NCI-H1105 (cell line): ENCODE measurements at regions not wholly inside any gene's neighbourhood (a gene's known extent, or its start where the extent isn't known, plus 50 kb on each side); places are given as distances from the start of the nearest gene placed in this dataset.

ENCODE experiments used
- DNase-seq: peaks from one replicate; lab custom pipeline; 2025; lab: John Stamatoyannopoulos, UW

DNA sequence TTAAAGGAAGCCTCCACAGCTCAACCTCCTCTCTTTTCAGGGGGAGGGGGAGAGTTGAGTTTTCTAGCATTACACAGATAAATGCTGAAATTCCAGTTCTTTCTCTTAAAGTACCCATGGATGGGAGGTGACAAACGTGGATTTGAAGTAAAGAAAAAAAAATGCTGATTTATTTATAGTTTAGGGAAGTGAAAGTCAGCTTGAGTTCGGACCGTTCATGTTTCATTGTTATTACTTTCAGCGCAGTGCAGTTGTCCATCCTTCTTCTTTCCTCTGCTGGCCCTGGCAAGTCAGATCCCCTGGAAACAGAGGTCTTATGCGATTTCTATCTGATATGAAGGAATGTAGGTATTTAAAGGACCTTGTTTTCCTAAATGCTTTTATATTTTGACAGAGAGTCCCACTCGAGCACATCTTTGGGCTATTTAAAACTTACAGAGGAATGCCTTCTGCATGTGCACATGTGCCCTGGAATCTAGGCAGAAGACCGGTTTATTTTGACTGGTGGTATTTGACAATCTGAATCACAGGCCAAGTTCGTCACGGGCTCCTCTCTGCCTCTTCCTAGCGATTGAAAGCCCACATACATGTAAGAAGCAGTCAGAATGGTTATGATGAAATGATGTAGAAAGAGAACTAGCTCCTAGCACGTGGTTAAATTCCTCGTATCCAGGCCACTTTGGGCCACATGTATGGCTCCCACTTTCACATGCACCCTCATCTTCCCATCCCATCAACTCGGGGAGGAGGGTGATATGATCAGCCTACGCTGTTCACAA lies 385.2 kb upstream of the KLF4 start:
- DNase-seq, result no peak

DNA sequence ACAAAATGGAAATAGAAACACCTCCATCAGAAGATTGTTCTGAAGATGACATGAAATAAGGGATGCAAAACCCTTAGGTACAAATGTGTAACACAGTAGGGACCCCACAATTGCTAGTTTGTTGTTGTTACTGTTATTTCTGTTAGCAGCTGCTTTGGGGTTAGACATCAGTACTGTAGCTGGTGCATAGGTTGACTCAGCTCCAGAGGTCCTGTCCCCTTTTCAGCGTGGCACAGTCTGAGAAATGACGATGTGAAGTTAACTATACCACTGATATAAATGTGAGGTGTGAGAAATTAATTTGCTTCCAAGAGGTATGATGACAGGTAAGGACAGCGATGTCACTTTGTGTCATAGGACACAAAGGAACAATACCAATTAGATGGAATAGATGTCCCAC lies 384.6 kb upstream of the KLF4 start:
- no peak for DNase-seq

DNA sequence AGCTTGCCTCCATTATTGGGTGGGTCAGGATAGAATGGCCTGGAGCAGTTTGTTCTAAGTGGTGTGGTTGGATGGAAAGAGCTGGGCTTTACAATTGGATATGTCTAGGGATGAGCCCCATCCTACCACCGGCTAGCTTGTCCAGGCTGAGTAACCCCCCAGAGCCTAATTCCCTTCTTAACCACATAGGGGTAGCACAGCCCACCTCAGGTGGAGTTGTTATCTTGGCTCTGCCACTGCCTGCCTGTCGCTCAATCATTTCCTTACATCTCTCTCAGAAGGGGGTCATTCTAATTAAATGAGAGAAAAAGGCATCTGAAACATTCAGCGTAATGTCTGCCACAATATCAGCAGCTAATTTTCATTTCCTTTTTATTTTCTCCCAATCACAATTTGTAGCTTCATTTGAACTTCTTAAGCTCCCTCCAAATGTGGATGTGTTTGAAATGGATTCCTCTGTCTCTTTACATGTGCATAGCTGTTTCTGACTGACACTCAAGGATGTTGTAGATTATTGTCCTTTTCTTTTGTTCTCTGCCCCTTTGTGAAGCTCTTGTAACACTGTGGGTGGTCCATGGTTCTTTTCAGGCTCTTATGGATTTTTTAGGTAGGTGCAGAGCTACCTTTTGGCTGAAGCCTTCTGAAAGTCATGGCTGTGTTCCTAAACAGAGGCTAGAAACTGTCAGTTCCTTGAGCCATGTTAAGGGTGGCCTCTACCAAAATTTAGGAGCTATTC lies 383.1 kb upstream of the KLF4 start:
- DNase-seq, result no peak

DNA sequence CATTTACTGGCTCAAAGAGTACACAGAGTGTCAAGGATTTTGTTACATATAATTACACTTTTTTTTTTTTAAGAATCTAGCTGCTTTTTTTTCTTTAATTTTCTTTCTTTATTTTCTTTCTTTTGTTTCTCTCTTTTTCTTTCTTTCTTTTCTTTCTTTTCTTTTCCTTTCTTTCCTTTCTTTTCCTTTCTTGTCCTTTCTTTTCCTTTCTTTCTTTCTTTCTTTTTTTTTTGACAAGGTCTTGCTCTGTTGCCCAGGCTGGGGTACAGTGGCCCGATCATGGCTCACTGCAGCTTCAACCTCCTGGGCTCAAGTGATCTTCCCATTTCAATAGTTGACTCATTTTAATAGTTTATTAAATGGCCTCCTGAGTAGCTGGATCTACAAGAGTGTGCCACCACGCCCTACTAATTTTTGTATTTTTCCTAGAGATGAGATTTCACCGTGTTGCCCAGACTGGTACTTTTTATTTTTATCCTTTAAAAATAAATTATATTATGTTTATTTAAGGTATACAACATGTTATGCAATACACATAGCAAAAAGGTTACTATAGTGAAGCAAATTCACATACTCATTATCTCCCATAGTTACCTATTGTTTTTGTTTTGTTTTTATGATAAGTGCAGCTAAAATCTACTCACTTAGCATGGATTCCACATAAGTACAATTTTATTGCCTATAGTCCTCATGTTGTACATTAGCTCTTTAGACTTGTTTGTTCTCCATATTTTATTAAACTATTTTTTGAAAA lies 381.5 kb upstream of the KLF4 start:
- DNase-seq, result no peak

DNA sequence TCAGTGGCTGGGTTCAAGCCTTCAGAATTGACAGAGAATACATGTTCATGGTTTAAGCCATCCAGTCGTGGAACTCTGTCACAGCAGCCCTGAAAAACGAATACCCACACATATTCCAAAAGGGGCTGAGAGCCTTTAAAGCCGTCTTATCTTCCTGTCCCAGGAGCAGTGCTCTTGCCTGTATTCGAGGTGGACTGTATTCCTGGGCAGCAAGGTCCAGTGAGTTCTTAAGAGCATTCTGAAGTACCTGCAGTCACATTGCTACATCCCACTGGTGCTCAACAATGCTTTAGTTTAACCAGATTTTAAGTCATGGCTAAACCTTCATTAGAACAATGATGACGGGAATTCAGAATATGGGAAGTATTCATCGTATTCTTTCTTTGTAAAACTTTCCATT lies 380.7 kb upstream of the KLF4 start:
- DNase-seq, result no peak

DNA sequence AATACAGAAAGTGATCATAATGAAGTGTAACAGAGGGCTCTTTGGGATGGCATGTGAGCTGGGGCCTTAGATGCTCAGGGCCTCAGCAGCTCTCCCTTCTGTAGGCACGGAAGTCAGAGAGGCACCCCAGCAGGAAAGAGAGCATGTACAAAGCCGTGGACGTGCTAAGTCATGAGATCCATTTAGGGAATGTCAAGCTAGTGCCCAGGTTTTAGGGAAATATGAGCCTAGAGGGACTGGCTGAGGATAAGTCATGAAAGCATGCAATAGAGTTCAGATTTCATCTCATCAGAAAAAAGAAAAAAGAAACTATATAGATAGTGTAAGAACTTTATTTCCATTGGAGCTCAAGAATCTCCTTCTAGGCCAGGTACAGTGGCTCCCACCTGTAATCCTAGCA lies 379.5 kb upstream of the KLF4 start:
- no peak for DNase-seq

DNA sequence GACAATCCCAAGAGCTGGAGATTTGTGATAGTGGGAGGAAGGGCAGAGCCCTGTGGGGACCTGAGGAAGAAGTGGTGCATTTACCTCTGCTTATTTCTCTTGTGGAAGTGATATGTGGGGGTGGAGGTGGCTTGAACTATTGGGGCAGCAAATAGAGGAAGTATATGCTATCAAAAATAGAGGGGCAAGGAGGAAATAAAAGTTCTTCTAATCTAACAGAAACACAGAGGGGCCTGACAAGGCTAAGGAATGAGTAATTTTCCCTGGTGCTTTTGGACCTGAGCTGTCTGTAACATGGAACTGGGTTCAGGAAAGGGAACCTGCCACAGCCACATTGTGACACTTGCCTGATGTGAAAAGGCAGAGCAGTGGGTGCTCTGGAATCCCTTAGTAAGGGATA lies 378.6 kb upstream of the KLF4 start:
- DNase-seq, result no peak

DNA sequence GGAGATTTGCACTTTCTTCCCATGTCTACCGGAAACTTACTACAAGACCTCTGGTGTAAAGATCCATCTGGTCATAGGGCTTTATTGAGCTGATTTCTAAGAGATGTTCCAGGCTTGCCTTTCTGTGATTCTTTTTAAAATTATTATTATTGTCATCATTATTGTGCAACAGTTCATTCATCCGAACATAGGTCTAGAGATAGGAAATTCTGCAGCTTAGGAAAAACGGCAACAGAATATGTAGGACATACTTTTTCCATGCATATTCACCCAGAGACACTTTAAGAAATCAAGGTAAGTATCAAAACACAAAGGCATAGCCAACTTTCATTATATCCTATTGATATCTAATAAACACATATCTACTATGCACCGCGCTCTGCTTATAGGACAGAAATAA lies 378.2 kb upstream of the KLF4 start:
- no peak for DNase-seq

DNA sequence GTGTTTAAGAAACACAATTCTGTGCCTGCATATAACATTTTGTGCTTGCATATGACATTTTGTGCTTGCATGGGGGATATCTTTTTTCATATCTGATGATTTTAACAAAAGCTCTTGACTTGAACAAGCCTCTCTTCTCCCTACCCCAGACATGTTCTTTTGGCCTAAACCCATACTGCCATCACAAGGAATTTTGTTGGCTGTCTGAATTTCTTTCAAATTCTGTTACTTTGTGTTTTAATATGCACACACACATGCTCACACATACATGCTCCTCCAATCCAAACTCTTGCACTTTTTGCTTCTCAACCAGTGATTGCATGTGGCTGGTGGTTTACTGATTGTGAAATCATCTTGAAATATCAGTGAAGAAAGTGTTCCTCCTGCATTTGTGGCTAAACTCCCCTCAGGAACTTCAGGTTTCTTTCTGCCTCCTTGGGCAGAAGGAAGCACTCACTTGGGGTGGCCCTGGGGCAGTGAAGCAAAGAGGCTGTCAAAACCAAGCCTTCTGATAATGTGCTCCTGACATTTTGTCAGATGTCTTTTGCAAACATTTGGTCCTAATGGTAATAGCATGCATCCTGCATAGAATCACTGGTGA lies 377.2 kb upstream of the KLF4 start:
- no peak for DNase-seq

DNA sequence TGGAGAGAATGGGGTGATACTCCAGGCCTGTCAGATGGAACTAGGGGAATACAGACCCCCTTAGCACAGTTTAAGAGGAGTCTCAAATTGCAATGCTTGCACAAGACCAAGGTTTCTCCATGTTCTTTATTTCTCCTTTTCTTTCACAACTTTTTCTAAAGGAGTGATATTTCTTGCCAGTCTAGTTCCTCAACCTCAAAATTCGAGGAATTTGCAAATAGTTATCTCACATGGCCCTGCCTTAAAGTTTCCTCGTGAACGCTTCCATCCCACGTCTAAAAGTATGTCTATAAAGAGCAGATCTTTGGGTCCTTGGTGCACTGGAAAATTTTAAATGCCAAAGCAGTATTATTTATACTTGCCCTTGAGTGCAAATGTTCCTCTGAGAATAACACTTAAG lies 373.8 kb upstream of the KLF4 start:
- DNase-seq, result no peak

DNA sequence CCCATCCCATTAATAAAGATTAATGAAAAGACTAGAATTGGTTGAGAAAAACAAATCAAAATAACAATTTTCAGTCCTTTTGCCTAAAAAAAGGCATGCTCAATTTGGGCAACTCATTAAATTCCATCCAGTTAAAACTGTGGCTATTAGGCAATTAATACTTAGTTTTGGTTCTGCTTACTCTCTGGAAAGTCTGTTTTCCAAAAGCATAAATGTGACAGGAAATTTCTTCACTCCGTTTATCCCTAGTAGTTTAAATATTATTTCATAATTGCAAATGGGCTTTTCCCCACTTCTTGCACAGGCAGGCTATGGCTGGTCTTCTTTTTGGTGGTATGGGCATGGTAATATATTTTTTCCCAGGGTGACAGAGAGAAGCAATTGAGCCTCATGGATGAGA lies 373.3 kb upstream of the KLF4 start:
- no peak for DNase-seq

DNA sequence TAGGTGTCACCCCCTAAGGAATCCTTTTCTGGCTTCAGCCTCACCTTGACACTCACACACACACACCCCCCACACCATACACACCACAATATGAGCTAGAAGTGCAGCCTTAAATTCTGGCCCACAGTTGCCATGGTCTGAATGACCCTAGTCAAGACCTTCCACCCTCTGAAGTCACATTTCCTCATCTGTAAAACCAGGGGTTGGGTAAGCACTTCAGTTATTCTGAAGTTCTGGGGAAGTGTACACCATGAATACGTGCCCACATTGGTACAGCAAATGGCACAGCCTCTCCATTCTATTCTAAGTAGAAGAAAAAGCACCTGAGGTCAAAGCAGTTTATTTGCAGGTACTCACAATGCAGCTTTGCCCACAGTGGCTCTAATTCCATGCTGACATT lies 372.8 kb upstream of the KLF4 start:
- DNase-seq, result no peak

DNA sequence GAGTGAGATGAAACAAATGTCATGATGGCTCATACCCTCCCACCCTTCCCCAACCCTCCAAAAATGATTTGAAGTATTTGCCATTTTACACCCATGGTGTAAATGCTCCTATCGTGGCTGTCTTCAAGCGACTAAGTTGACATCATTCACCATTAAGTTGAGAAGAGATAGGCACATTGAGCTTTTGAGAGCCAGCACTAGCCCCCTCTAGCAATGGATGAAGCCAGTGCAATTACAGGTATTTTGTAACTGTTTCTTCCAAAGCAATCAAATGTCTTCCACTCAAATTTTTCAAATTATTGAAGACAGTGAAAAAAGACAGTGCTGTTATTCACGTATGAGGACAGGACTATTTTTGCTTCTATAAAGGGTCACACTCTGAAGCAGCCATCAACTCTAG lies 371.5 kb upstream of the KLF4 start:
- DNase-seq, result no peak

DNA sequence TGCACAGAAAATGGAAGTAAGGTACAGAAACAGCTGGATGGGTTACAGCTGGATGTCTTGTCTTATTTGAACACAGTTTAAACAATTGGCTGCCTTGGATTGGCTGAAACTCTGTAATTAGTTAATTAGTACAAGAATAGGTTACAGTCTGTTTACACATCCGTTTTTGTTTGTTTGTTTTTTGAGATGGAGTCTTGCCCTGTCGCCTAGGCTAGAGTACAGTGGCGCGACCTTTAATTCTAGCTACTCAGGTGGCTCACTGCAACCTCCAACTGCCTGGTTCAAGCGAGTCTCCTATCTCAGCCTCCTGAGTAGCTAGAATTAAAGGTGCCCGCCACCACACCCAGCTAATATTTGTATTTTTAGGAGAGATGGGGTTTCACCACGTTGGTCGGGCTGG lies 368.7 kb upstream of the KLF4 start:
- DNase-seq, result no peak

DNA sequence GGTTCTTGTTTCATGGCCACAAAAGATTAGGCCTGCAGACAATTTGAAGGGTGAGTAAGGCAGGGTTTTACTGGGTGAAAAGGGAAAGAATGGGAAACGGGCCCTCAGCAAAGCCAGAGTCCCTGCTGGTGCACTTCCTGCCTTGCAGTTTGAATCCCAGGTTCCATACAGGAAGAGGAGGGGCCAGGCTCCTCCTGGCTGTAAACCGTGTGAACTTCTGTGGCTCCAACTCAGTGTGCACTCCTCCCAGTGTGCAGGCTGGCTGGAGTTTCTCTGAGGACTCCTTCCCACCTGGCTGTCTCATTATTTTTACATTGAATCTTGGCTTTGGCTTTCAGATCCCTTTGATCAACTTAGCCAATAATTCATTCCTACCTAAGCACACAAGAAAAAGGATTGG lies 367.1 kb upstream of the KLF4 start:
- DNase-seq, result no peak

DNA sequence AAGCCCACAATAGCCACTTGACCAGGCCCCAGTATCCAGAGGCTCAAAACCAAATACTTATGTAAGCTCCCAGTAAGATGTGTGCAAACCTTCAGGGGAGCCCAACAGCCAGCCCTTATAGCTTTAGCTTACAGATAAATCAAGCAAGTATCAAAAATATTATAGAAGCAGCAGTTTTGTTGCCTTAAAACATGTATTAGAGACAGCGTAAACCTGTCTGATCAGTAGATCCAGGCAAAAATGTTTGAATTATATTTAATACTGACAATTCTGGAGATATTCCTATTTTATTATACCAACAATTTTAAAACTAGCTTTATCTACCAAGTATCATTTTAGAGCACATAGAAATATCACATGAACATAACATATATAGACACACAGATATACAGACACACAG lies 365.6 kb upstream of the KLF4 start:
- DNase-seq, result no peak

DNA sequence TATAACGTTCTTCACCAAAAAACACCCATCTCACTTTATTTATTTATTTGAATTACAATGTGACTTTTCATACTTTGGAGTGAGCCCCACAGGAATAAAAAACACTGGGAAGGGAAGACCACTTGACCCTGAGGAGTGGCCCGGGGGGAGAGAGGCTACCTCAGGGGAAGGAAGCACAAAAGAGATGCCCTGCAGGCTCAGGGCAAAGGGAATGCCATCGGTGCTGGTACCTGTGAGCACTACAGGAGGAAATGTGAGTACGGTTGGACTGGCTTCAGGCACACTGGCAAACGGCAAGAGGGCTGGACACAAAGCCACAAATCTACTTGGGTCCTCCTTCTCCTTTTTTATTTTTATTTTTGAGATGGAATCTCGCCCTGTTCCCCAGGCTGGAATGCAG lies 363.9 kb upstream of the KLF4 start:
- DNase-seq, result no peak

DNA sequence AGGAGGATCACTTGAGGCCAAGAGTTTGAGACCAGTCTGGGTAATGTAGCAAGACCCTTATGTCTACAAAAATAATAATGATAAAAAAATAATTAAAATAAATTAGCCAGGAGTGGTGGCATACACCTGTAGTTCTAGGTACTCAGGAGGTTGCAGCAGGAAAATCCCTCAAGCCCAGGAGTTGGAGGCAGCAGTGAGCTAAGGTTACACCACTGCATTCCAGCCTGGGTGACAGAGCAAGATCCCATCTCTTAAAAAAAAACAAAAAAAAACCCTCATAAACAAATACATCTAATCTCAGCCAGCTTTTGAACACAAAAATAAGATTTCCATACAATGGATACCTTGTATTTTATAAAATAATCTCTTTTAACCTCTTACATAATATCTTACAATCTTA lies 363.3 kb upstream of the KLF4 start:
- DNase-seq, result no peak

DNA sequence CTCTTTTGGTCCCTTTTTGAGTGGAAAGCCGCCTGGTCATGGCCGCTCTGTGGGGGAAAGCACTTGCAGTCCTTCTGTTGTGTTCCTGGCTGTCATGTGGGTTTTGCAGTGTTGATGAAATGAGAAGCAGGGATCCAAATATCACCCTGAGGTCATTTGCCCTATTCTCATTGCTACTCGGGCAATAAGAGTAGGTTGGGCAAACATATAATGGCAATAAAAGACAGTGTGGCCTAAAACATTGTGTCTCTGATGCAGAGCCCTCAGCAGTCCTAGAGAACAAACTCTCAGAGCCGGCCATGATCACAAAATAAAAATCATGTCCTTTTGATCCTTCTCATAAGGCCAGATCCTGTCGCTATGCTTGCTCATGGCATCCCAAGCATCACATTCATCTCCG lies 361.1 kb upstream of the KLF4 start:
- no peak for DNase-seq

DNA sequence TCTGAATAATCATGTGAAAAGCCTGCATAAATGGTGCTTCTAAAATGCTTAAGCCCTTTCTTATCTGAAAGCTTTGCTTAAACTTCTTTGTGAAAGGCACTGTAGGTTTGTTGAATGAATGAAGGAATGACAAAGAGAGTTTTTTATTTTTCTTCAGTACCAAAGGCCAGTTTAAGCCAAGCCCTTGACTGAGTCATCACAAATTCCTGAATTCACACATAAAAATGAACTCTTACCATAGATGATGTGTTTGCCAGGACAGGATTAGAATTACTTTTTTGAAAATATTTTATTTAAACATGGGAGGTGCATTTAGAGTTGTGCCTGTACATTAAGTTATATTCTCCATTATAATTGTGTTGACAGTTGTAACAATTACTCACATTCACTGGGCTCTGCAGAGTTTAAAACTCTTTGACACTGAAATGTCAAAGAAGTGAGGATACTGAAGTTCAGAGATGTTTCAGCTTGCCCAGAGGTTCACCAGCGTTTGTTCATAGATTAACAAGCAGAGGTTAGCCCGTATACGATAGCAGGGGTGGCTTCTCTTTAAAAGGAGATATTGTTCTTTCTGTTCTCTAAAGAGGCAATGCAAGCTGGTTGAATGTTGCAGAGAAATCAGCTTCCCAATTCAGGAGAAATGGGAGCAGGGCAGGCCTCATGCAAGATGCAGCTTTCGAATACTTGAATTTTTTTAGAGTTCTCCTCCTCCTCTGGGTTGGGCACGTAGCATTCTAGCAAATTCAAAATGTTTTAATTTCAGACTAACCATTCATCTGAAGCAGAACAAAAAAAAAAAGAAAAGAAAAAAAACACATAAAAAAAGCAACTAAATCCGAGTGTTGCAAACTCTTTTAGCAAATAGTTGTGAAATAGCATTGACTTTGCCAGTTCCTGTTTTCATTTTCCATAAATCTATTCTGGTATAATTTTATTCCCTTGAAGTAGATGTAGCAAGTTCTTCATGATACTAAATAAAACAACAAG lies 358.7 kb upstream of the KLF4 start:
- no peak for DNase-seq

DNA sequence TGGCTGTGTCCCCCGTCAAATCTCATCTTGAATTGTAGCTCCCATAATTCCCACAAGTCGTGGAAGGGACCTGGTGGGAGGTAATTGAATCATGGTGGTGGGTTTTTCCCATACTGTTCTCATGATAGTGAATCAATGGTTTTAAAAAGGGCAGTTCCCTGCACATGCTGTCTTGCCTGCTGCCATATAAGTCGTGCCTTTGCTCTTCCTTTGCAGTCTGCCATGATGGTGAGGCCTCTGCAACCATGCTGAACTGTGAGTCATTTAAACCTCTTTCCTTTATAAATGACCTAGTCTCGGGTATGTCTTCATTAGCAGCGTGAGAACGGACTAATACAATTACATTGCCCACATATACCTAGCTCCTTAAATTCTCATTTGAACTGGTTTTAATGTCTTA lies 353.0 kb upstream of the KLF4 start:
- DNase-seq, result no peak

DNA sequence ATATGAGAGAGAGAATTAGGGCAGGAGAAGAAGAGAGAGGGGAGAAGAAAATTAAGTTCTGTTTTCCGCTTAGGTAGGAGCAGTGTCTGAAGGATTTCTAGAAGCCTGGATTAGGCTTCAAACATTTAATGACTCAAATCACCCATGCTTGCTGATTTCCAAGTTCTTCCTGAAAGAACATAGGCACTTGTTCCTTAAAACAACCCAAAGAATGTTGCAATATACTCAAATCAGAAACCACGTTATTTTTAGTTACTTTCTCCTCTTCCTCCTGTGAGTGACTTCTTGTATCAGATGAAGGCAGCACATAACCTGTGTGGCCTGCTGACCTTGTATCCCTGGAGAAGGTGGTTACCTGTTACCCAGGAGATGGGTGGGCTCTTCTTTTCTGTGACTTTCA lies 351.5 kb upstream of the KLF4 start:
- no peak for DNase-seq
